BJ (cell line): ENCODE measurements at regions not wholly inside any gene's neighbourhood (a gene's known extent, or its start where the extent isn't known, plus 50 kb on each side); places are given as distances from the start of the nearest gene placed in this dataset.

Experiments used
- CTCF ChIA-PET: fragments of 350-600 bp; formaldehyde crosslinking; extraction: SDS; loops from one replicate; lab custom pipeline; 2021; ENCODE audit warnings: antibody characterized with exemption, inconsistent platforms; lab: Yijun Ruan, JAX
- POLR2A ChIA-PET: fragments of 300-600 bp; sonication (Branson Sonifier 250); formaldehyde crosslinking; extraction: SDS; loops from one replicate; lab custom pipeline; 2021; ENCODE audit warnings: antibody characterized with exemption; lab: Charles Lee
- DNase-seq: peaks from one replicate; pipeline ENCODE4 v3.0.0-alpha.2; 2011; ENCODE audit warnings: low read depth
- H3K27me3 ChIP-seq: 2 replicates; pipeline ENCODE4 v1.6.0; 2011; ENCODE audit warnings: low read length; ENCODE audit not compliant: control insufficient read depth, insufficient read depth
- H3K36me3 ChIP-seq: 2 replicates; pipeline ENCODE4 v1.5.1; 2011; ENCODE audit warnings: low read length; ENCODE audit not compliant: control insufficient read depth, insufficient read depth
- H3K4me3 ChIP-seq: 2 replicates; pipeline ENCODE4 v1.5.1; 2011; ENCODE audit warnings: low read depth, mild to moderate bottlenecking, control low read depth, low read length
- TF ChIP-seq, protein P1 (sequence below): IDR thresholded peaks from 2 replicates; pipeline ENCODE4 v1.5.1; 2011; ENCODE audit warnings: low read depth, mild to moderate bottlenecking, control low read depth, inconsistent platforms, low read length, moderate library complexity; ENCODE audit not compliant: insufficient read depth

DNA sequence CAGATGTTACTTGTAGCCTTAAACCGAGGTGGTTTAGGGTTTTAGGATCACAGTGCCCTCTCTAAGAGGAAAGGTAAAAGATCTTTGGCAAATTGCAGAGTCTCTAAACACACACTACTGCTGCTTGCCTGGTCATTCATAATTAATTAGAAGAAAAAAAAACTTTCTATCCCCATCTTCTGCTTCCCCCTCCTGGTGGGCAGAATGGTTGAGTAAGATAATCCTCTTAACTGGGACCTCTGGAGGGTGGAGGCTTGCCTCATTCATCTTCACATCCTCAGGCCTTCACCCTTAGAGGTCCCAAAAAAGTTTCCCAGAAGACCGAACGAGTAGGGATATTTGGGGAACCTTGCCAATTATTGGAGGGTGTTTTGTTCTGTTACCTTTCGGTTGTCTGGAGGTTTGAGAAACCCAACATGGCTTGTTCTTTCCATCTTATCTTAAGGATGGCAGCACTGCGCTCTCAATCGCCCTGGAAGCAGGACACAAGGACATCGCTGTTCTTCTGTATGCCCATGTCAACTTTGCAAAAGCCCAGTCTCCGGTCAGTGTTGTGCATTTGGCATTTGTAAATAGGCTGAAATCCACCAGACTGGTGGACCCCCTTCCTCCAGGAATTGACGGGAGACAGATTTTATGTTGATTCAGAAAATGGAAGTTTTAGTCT lies 97.3 kb upstream of the DMRT1 start:
- CTCF ChIA-PET = interaction anchor here (0.6 to 1.6 kb wide), 2 partner anchors 8 to 32 kb away, joined by 3 to 5 read pairs; no protein-coding TSS in a partner anchor
- H3K36me3 ChIP-seq = peaks cover 19% of the 10 kb centered on the region
- POLR2A ChIA-PET = no interaction called here

GRCh38 chr9:744790-745484 lies 96.6 kb upstream of the DMRT1 start:
- TF ChIP-seq, protein P1, sequence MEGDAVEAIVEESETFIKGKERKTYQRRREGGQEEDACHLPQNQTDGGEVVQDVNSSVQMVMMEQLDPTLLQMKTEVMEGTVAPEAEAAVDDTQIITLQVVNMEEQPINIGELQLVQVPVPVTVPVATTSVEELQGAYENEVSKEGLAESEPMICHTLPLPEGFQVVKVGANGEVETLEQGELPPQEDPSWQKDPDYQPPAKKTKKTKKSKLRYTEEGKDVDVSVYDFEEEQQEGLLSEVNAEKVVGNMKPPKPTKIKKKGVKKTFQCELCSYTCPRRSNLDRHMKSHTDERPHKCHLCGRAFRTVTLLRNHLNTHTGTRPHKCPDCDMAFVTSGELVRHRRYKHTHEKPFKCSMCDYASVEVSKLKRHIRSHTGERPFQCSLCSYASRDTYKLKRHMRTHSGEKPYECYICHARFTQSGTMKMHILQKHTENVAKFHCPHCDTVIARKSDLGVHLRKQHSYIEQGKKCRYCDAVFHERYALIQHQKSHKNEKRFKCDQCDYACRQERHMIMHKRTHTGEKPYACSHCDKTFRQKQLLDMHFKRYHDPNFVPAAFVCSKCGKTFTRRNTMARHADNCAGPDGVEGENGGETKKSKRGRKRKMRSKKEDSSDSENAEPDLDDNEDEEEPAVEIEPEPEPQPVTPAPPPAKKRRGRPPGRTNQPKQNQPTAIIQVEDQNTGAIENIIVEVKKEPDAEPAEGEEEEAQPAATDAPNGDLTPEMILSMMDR = no peak
- Histone ChIP-seq H3K4me3 (no peak overlapping the region), H3K36me3 (peaks cover 19% of the 10 kb centered on the region), H3K27me3 (no peaks in the 10 kb centered on the region)
- DNase-seq = no peak
- ChIA-PET CTCF (interaction anchor here (0.6 to 1.7 kb wide), 3 partner anchors 13 to 132 kb away, joined by 3 read pairs; no protein-coding TSS in a partner anchor), POLR2A (no interaction called here)

More for the DNA sequence above, 97.3 kb upstream of the DMRT1 start:
- no peak for DNase-seq
- TF ChIP-seq, protein P1 = no peak
- H3K4me3 ChIP-seq = no peak overlapping the region
- H3K27me3 ChIP-seq = no peaks in the 10 kb centered on the region

GRCh38 chr9:745761-746380 lies 95.6 kb upstream of the DMRT1 start:
- no peak for DNase-seq
- H3K4me3 ChIP-seq = no peak overlapping the region
- CTCF ChIA-PET = interaction anchor here (1.2 to 1.7 kb wide), 2 partner anchors 12 to 133 kb away, joined by 3 read pairs; no protein-coding TSS in a partner anchor
- H3K36me3 ChIP-seq = peaks cover 13% of the 10 kb centered on the region
- POLR2A ChIA-PET = no interaction called here
- no peaks in the 10 kb centered on the region for H3K27me3 ChIP-seq
- TF ChIP-seq, protein P1 = no peak

DNA sequence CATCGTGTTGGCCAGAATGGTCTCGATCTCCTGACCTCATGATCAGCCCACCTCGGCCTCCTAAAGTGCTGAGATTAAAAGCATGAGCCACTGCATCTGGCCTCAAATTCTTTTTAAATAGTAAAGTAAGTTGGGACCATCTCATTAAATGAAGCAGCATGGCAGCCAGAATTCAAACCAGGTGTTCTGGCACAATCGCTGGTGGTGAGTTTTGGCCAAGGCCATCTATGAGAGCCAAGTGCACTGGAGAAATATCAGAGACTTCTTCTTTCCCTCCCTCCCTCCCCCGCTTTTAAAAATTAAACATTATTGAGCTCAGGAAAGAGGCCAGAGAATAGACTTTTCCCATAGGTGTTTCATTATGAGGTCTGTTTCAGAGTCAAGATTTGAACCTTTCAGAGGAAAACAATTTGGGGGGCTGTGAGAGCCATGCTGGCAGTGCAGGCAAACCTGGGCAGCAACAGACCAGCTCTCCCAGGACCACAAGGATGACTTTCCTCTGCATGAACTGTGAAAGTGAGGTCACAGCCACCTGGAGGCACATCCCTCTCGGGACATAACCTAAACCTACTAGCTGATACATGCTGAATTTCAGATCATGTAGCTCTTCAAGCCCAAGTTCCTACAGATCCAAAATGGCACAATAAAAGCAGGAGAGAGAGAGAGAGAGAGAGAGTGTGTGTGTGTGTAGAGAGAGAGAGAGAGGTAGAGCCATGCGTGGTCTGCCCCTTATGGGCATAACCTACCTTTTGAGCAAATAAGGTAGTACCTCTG lies 94.6 kb upstream of the DMRT1 start:
- DNase-seq = no peak
- no peaks in the 10 kb centered on the region for H3K27me3 ChIP-seq
- CTCF ChIA-PET = interaction anchor here (1.7 kb wide), 1 partner anchor 11 kb away, joined by 3 read pairs; no protein-coding TSS in a partner anchor
- no peak overlapping the region for H3K4me3 ChIP-seq
- peaks cover 10% of the 10 kb centered on the region for H3K36me3 ChIP-seq
- TF ChIP-seq, protein P1 = no peak
- POLR2A ChIA-PET = no interaction called here
